HG02759 (cell line): ENCODE measurements at regions not wholly inside any gene's neighbourhood (a gene's known extent, or its start where the extent isn't known, plus 50 kb on each side); places are given as distances from the start of the nearest gene placed in this dataset.
"Not testable (repeated sequence)": the region's sequence is repeated elsewhere in the genome, so short reads cannot be mapped to it uniquely, and the experiment has no call there.

ENCODE experiments used
- ATAC-seq: cut with Tn5 transposase; IDR thresholded peaks from one replicate; pipeline ENCODE4 v1.9.1; 2021; ENCODE audit warnings: mild to moderate bottlenecking, moderate library complexity; ENCODE audit not compliant: unreplicated experiment

- ATAC-seq: no peak
Measured at GRCh38 chr18:10162340-10162739, 248.5 kb downstream of the VAPA start.

GRCh38 chr18:10164271-10165071 is 250.7 kb downstream of the VAPA start:
- no peak for ATAC-seq

GRCh38 chr18:10166164-10166807 is 252.5 kb downstream of the VAPA start:
- ATAC-seq: no peak

GRCh38 chr18:10167759-10168158 is 253.9 kb downstream of the VAPA start:
- ATAC-seq: no peak

- no peak for ATAC-seq
Measured at GRCh38 chr18:10168477-10168876, 254.7 kb downstream of the VAPA start.

GRCh38 chr18:10169064-10169562 is 255.3 kb downstream of the VAPA start:
- ATAC-seq: no peak

- ATAC-seq: no peak
Measured at GRCh38 chr18:10169814-10170213, 256.0 kb downstream of the VAPA start.

GRCh38 chr18:10170375-10170774 is 256.6 kb downstream of the VAPA start:
- no peak for ATAC-seq

GRCh38 chr18:10175333-10175732 is 261.5 kb downstream of the VAPA start:
- ATAC-seq: not testable (repeated sequence)

- ATAC-seq: not testable (repeated sequence)
Measured at GRCh38 chr18:10179326-10179725, 265.5 kb downstream of the VAPA start.

GRCh38 chr18:10182009-10182624 is 268.3 kb downstream of the VAPA start:
- no peak for ATAC-seq

- no peak for ATAC-seq
Measured at GRCh38 chr18:10184776-10185175, 269.7 kb upstream of the APCDD1 start.

GRCh38 chr18:10188971-10189810 is 265.2 kb upstream of the APCDD1 start:
- no peak for ATAC-seq

- ATAC-seq: no peak
Measured at GRCh38 chr18:10190564-10190963, 263.9 kb upstream of the APCDD1 start.

- ATAC-seq: no peak
Measured at GRCh38 chr18:10193444-10193843, 261.0 kb upstream of the APCDD1 start.

GRCh38 chr18:10194592-10194991 is 259.8 kb upstream of the APCDD1 start:
- no peak for ATAC-seq

- no peak for ATAC-seq
Measured at GRCh38 chr18:10195529-10195928, 258.9 kb upstream of the APCDD1 start.

- no peak for ATAC-seq
Measured at GRCh38 chr18:10197097-10197496, 257.3 kb upstream of the APCDD1 start.

- no peak for ATAC-seq
Measured at GRCh38 chr18:10201226-10201625, 253.2 kb upstream of the APCDD1 start.

- no peak for ATAC-seq
Measured at GRCh38 chr18:10201659-10202058, 252.8 kb upstream of the APCDD1 start.

- no peak for ATAC-seq
Measured at GRCh38 chr18:10202845-10203321, 251.6 kb upstream of the APCDD1 start.
